ENCODE measurements at regions not wholly inside any gene's neighbourhood (a gene's known extent, or its start where the extent isn't known, plus 50 kb on each side); places are given as distances from the start of the nearest gene placed in this dataset.
"Not testable (repeated sequence)": the region's sequence is repeated elsewhere in the genome, so short reads cannot be mapped to it uniquely, and the experiment has no call there.

- 74 to 90% methylated on average over 3 to 6 of the region's 6 CpGs for WGBS, 2 donors
- Histone ChIP-seq H3K27me3 (no peaks in the 10 kb centered on the region), H3K4me1 (no peaks in the 10 kb centered on the region), H3K9me3 (no peaks in the 10 kb centered on the region), H3K36me3 (no peaks in the 10 kb centered on the region), H3K4me3 (no peak overlapping the region), H3K27ac (no peak overlapping the region)
- intact Hi-C loops (cut with DNase I): no loop called here
- DNase-seq: no peak
- TF ChIP-seq POLR2A (IDR thresholded peaks at IDR 0.05) (no peak), CTCF (IDR thresholded peaks at IDR 0.05) (no peak)
These were observed 78.0 kb downstream of the NAA11 start for GRCh38 chr4:79247695-79248394.

GRCh38 chr4:79245200-79245940 lies 80.5 kb downstream of the NAA11 start:
- H3K4me1 ChIP-seq; intact Hi-C loops (cut with DNase I); DNase-seq; H3K36me3 ChIP-seq; H3K27ac ChIP-seq; H3K27me3 ChIP-seq; H3K9me3 ChIP-seq; H3K4me3 ChIP-seq: not testable (repeated sequence)
- no CpG with 5 or more reads among the region's 44 CpGs for WGBS, 2 donors

- WGBS, 2 donors: 21 to 39% methylated on average over 3 of the region's 3 CpGs
- Histone ChIP-seq H3K36me3 (no peaks in the 10 kb centered on the region), H3K9me3 (no peaks in the 10 kb centered on the region), H3K27me3 (no peaks in the 10 kb centered on the region), H3K4me3 (no peak overlapping the region), H3K4me1 (no peaks in the 10 kb centered on the region), H3K27ac (no peak overlapping the region)
- intact Hi-C loops (cut with DNase I): no loop called here
- TF ChIP-seq CTCF (IDR thresholded peaks at IDR 0.05) (no peak), POLR2A (IDR thresholded peaks at IDR 0.05) (no peak)
- DNase-seq: no peak
These were observed 84.0 kb downstream of the NAA11 start for GRCh38 chr4:79241846-79242245.

GRCh38 chr4:79237851-79238250 lies 88.0 kb downstream of the NAA11 start:
- Histone ChIP-seq H3K9me3 (no peaks in the 10 kb centered on the region), H3K4me3 (no peak overlapping the region), H3K36me3 (no peaks in the 10 kb centered on the region), H3K27ac (no peak overlapping the region), H3K27me3 (no peaks in the 10 kb centered on the region), H3K4me1 (no peaks in the 10 kb centered on the region)
- intact Hi-C loops (cut with DNase I): no loop called here
- no peak for DNase-seq
- no peak for TF ChIP-seq CTCF (IDR thresholded peaks at IDR 0.05)
- WGBS, 2 donors: 15 to 20% methylated on average over 2 of the region's 2 CpGs

GRCh38 chr4:79236785-79237184 lies 89.1 kb downstream of the NAA11 start:
- H3K4me3 ChIP-seq: no peak overlapping the region
- 100% methylated on average over 1 of the region's 1 CpG for whole genome bisulfite sequencing, 2 donors

GRCh38 chr4:79235095-79235494 lies 90.8 kb downstream of the NAA11 start:
- Histone ChIP-seq H3K9me3 (no peaks in the 10 kb centered on the region), H3K4me1 (no peaks in the 10 kb centered on the region), H3K27me3 (no peaks in the 10 kb centered on the region), H3K36me3 (no peaks in the 10 kb centered on the region), H3K4me3 (no peak overlapping the region), H3K27ac (no peak overlapping the region)
- 82 to 91% methylated on average over 3 to 4 of the region's 4 CpGs for WGBS, 2 donors
- DNase-seq: no peak
- intact Hi-C loops (cut with DNase I): no loop called here
- TF ChIP-seq CTCF (IDR thresholded peaks at IDR 0.05) (no peak), POLR2A (IDR thresholded peaks at IDR 0.05) (no peak)

More at GRCh38 chr4:79236785-79237184, 89.1 kb downstream of the NAA11 start:
- H3K27ac ChIP-seq: no peak overlapping the region
- H3K27me3 ChIP-seq: no peaks in the 10 kb centered on the region
- H3K9me3 ChIP-seq: no peaks in the 10 kb centered on the region
- H3K4me1 ChIP-seq: no peaks in the 10 kb centered on the region
- DNase-seq: no peak
- intact Hi-C loops (cut with DNase I): no loop called here
- H3K36me3 ChIP-seq: no peaks in the 10 kb centered on the region
- TF ChIP-seq POLR2A (IDR thresholded peaks at IDR 0.05): no peak

All from esophagus squamous epithelium (tissue), 5 donors.